ENCODE measurements at regions not wholly inside any gene's neighbourhood (a gene's known extent, or its start where the extent isn't known, plus 50 kb on each side); places are given as distances from the start of the nearest gene placed in this dataset.

GRCh38 chr12:92458996-92459395 lies 243.8 kb upstream of the PLEKHG7 start:
- Histone ChIP-seq H3K4me3 (ENCODE audit: insufficient read depth, low read length) (no peak overlapping the region), H3K27ac (ENCODE audit: low read depth, low read length) (no peak overlapping the region), H3K27me3 (ENCODE audit: insufficient read depth, low read length) (no peaks in the 10 kb centered on the region), H3K36me3 (ENCODE audit: insufficient read depth, low read length) (no peaks in the 10 kb centered on the region), H4K20me1 (ENCODE audit: insufficient read depth, low read length) (no peaks in the 10 kb centered on the region), H3K4me1 (ENCODE audit: insufficient read depth, low read length) (no peaks in the 10 kb centered on the region), H3K79me2 (ENCODE audit: insufficient read depth, low read length) (no peaks in the 10 kb centered on the region), H3K4me2 (ENCODE audit: insufficient read depth, low read length) (no peak overlapping the region), H3K9me3 (ENCODE audit: low read depth, low read length) (no peaks in the 10 kb centered on the region), H2AFZ (ENCODE audit: low read length) (no peak overlapping the region)
- no peak for DNase-seq (ENCODE audit: insufficient read length, low spot score, missing footprints)
- TF ChIP-seq CTCF (IDR thresholded peaks at IDR 0.05; ENCODE audit: extremely low read depth, low read depth, low read length) = no peak

- no peaks in the 10 kb centered on the region for H4K20me1 ChIP-seq (ENCODE audit: insufficient read depth, low read length)
- H3K27ac ChIP-seq (ENCODE audit: low read depth, low read length) = no peak overlapping the region
- H3K27me3 ChIP-seq (ENCODE audit: insufficient read depth, low read length) = no peaks in the 10 kb centered on the region
- H3K4me1 ChIP-seq (ENCODE audit: insufficient read depth, low read length) = no peaks in the 10 kb centered on the region
- H3K79me2 ChIP-seq (ENCODE audit: insufficient read depth, low read length) = no peaks in the 10 kb centered on the region
- H3K9me3 ChIP-seq (ENCODE audit: low read depth, low read length) = no peaks in the 10 kb centered on the region
- TF ChIP-seq CTCF (IDR thresholded peaks at IDR 0.05; ENCODE audit: extremely low read depth, low read depth, low read length) = no peak
- DNase-seq (ENCODE audit: insufficient read length, low spot score, missing footprints) = peak; percentile 45
- H3K4me2 ChIP-seq (ENCODE audit: insufficient read depth, low read length) = no peak overlapping the region
- no peak overlapping the region for H2AFZ ChIP-seq (ENCODE audit: low read length)
- H3K4me3 ChIP-seq (ENCODE audit: insufficient read depth, low read length) = no peak overlapping the region
- H3K36me3 ChIP-seq (ENCODE audit: insufficient read depth, low read length) = no peaks in the 10 kb centered on the region
These were observed 245.2 kb upstream of the PLEKHG7 start for GRCh38 chr12:92457458-92458180.

- H3K27ac ChIP-seq (ENCODE audit: low read depth, low read length) = no peak overlapping the region
- no peak overlapping the region for H2AFZ ChIP-seq (ENCODE audit: low read length)
- H4K20me1 ChIP-seq (ENCODE audit: insufficient read depth, low read length) = no peaks in the 10 kb centered on the region
- no peak overlapping the region for H3K4me3 ChIP-seq (ENCODE audit: insufficient read depth, low read length)
- no peaks in the 10 kb centered on the region for H3K9me3 ChIP-seq (ENCODE audit: low read depth, low read length)
- no peaks in the 10 kb centered on the region for H3K27me3 ChIP-seq (ENCODE audit: insufficient read depth, low read length)
- H3K36me3 ChIP-seq (ENCODE audit: insufficient read depth, low read length) = no peaks in the 10 kb centered on the region
- H3K4me2 ChIP-seq (ENCODE audit: insufficient read depth, low read length) = no peak overlapping the region
- no peaks in the 10 kb centered on the region for H3K79me2 ChIP-seq (ENCODE audit: insufficient read depth, low read length)
- H3K4me1 ChIP-seq (ENCODE audit: insufficient read depth, low read length) = no peaks in the 10 kb centered on the region
- TF ChIP-seq CTCF (IDR thresholded peaks at IDR 0.05; ENCODE audit: extremely low read depth, low read depth, low read length) = no peak
- DNase-seq (ENCODE audit: insufficient read length, low spot score, missing footprints) = no peak
These were observed 250.0 kb upstream of the PLEKHG7 start for GRCh38 chr12:92452763-92453162.

- Histone ChIP-seq H3K36me3 (ENCODE audit: insufficient read depth, low read length) (no peaks in the 10 kb centered on the region), H3K79me2 (ENCODE audit: insufficient read depth, low read length) (no peaks in the 10 kb centered on the region), H3K4me1 (ENCODE audit: insufficient read depth, low read length) (no peaks in the 10 kb centered on the region), H3K4me3 (ENCODE audit: insufficient read depth, low read length) (no peak overlapping the region), H3K27ac (ENCODE audit: low read depth, low read length) (no peak overlapping the region), H3K9me3 (ENCODE audit: low read depth, low read length) (no peaks in the 10 kb centered on the region), H4K20me1 (ENCODE audit: insufficient read depth, low read length) (no peaks in the 10 kb centered on the region), H2AFZ (ENCODE audit: low read length) (no peak overlapping the region), H3K4me2 (ENCODE audit: insufficient read depth, low read length) (no peak overlapping the region), H3K27me3 (ENCODE audit: insufficient read depth, low read length) (no peaks in the 10 kb centered on the region)
- DNase-seq (ENCODE audit: insufficient read length, low spot score, missing footprints) = no peak
- TF ChIP-seq CTCF (IDR thresholded peaks at IDR 0.05; ENCODE audit: extremely low read depth, low read depth, low read length) = no peak
These were observed 256.7 kb upstream of the PLEKHG7 start for GRCh38 chr12:92446083-92446460.

All from osteoblast (primary cell).